Activated B cell treated with CpG ODN at 0.5 μM for 24 hours (primary cell): ENCODE measurements at regions not wholly inside any gene's neighbourhood (a gene's known extent, or its start where the extent isn't known, plus 50 kb on each side); places are given as distances from the start of the nearest gene placed in this dataset.

Experiments used
- ATAC-seq: fragments of 200-7000 bp; cut with Tn5 transposase; one replicate; pipeline ENCODE4 v1.10.0; 2021; ENCODE audit warnings: low read depth, mild to moderate bottlenecking, moderate library complexity
- CTCF ChIA-PET: fragments of 350-600 bp; sonication (Branson Sonifier 250); formaldehyde crosslinking; loops from one replicate; lab custom pipeline; 2021; ENCODE audit warnings: antibody characterized with exemption; lab: Charles Lee
- POLR2A ChIA-PET: fragments of 350-600 bp; sonication (Branson Sonifier 250); formaldehyde crosslinking; loops from one replicate; lab custom pipeline; 2021; ENCODE audit warnings: antibody characterized with exemption; lab: Charles Lee
- DNase-seq: peaks from one replicate; pipeline ENCODE4 v3.0.0; 2022
- H3K27ac Mint-ChIP-seq: one replicate; pipeline ENCODE4 v1.8.0; 2020; ENCODE audit warnings: mixed read lengths
- H3K27me3 Mint-ChIP-seq: one replicate; pipeline ENCODE4 v1.8.0; 2021; ENCODE audit warnings: mixed read lengths
- H3K36me3 Mint-ChIP-seq: one replicate; pipeline ENCODE4 v1.8.0; 2021; ENCODE audit warnings: low read depth, mixed read lengths
- H3K4me1 Mint-ChIP-seq: one replicate; pipeline ENCODE4 v1.8.0; 2021; ENCODE audit warnings: mixed read lengths
- H3K4me3 Mint-ChIP-seq: one replicate; pipeline ENCODE4 v1.8.0; 2020; ENCODE audit warnings: mild to moderate bottlenecking, mixed read lengths
- H3K9me3 Mint-ChIP-seq: one replicate; pipeline ENCODE4 v1.8.0; 2020; ENCODE audit warnings: mixed read lengths
- CTCF ChIP-seq: fragments of 200-600 bp; IDR thresholded peaks from one replicate; pipeline ENCODE4 v1.8.0; 2022; ENCODE audit warnings: antibody characterized with exemption, mild to moderate bottlenecking
- intact Hi-C: fragments of 100-400 bp; cut with micrococcal nuclease; formaldehyde crosslinking; loops from one replicate; pipeline ENCODE4 v1.15.1; 2024

GRCh38 chr7:121521711-121522400 lies 125.7 kb upstream of the FAM3C start:
- ATAC-seq (no peak), DNase-seq (no peak)
- no peaks in the 10 kb centered on the region for H3K9me3 Mint-ChIP-seq
- H3K36me3 Mint-ChIP-seq: no peaks in the 10 kb centered on the region
- H3K4me3 Mint-ChIP-seq: no peak overlapping the region
- TF ChIP-seq CTCF: no peak
- intact Hi-C loops: no loop called here
- H3K4me1 Mint-ChIP-seq: peaks cover 9% of the 10 kb centered on the region
- H3K27ac Mint-ChIP-seq: no peak overlapping the region
- ChIA-PET POLR2A (no interaction called here), CTCF (no interaction called here)
- H3K27me3 Mint-ChIP-seq: peaks cover 4% of the 10 kb centered on the region

GRCh38 chr7:121520911-121521310 lies 124.8 kb upstream of the FAM3C start:
- Mint-ChIP-seq H3K36me3 (no peaks in the 10 kb centered on the region), H3K4me1 (peaks cover 9% of the 10 kb centered on the region), H3K27ac (no peak overlapping the region), H3K9me3 (no peaks in the 10 kb centered on the region), H3K27me3 (peaks cover 4% of the 10 kb centered on the region), H3K4me3 (no peak overlapping the region)
- intact Hi-C loops: no loop called here
- ATAC-seq (no peak), DNase-seq (no peak)
- CTCF ChIA-PET: interaction anchor here (2.8 kb wide), 1 partner anchor 154 kb away, joined by 9 read pairs; no protein-coding TSS in a partner anchor
- POLR2A ChIA-PET: no interaction called here
- no peak for TF ChIP-seq CTCF

GRCh38 chr7:121519548-121520521 lies 123.7 kb upstream of the FAM3C start:
- DNase-seq: no peak
- peaks cover 9% of the 10 kb centered on the region for H3K4me1 Mint-ChIP-seq
- peak overlapping the region; percentile 51 for H3K27ac Mint-ChIP-seq
- no peaks in the 10 kb centered on the region for H3K36me3 Mint-ChIP-seq
- no peak for TF ChIP-seq CTCF
- H3K27me3 Mint-ChIP-seq: no peaks in the 10 kb centered on the region
- H3K4me3 Mint-ChIP-seq: no peak overlapping the region
- CTCF ChIA-PET: interaction anchor here (1.3 to 2.8 kb wide), 2 partner anchors 25 to 153 kb away, joined by 5 to 9 read pairs; no protein-coding TSS in a partner anchor
- intact Hi-C loops: no loop called here
- H3K9me3 Mint-ChIP-seq: no peaks in the 10 kb centered on the region
- ATAC-seq: peak; percentile 96
- POLR2A ChIA-PET: interaction anchor here (1.1 kb wide), 1 partner anchor 10 kb away, joined by 4 read pairs; no protein-coding TSS in a partner anchor

GRCh38 chr7:121517591-121517990 lies 121.5 kb upstream of the FAM3C start:
- Mint-ChIP-seq H3K27ac (no peak overlapping the region), H3K4me1 (peaks cover 9% of the 10 kb centered on the region), H3K27me3 (no peaks in the 10 kb centered on the region), H3K36me3 (no peaks in the 10 kb centered on the region), H3K4me3 (no peak overlapping the region), H3K9me3 (no peaks in the 10 kb centered on the region)
- no peak for DNase-seq
- TF ChIP-seq CTCF: no peak
- no peak for ATAC-seq
- POLR2A ChIA-PET: no interaction called here
- CTCF ChIA-PET: no interaction called here
- intact Hi-C loops: no loop called here

GRCh38 chr7:121516821-121517220 lies 120.7 kb upstream of the FAM3C start:
- Mint-ChIP-seq H3K4me3 (no peak overlapping the region), H3K27ac (no peak overlapping the region), H3K4me1 (peaks cover 9% of the 10 kb centered on the region), H3K36me3 (no peaks in the 10 kb centered on the region), H3K9me3 (no peaks in the 10 kb centered on the region), H3K27me3 (no peaks in the 10 kb centered on the region)
- no peak for TF ChIP-seq CTCF
- ChIA-PET POLR2A (no interaction called here), CTCF (no interaction called here)
- intact Hi-C loops: no loop called here
- no peak for ATAC-seq
- no peak for DNase-seq
